8988T (cell line): ENCODE measurements at regions not wholly inside any gene's neighbourhood (a gene's known extent, or its start where the extent isn't known, plus 50 kb on each side); places are given as distances from the start of the nearest gene placed in this dataset.
"Not testable (repeated sequence)": the region's sequence is repeated elsewhere in the genome, so short reads cannot be mapped to it uniquely, and the experiment has no call there.

Experiments used
- DNase-seq: peaks from one replicate; pipeline ENCODE4 v3.0.0; 2011

GRCh38 chr2:8110716-8111115 lies 571.1 kb upstream of the ID2 start:
- no peak for DNase-seq

- DNase-seq: no peak
These were observed 570.7 kb upstream of the ID2 start for GRCh38 chr2:8111193-8111592.

- DNase-seq: no peak
These were observed 566.4 kb upstream of the ID2 start for GRCh38 chr2:8115456-8115855.

GRCh38 chr2:8115966-8116365 lies 565.9 kb upstream of the ID2 start:
- DNase-seq: no peak

- no peak for DNase-seq
These were observed 565.2 kb upstream of the ID2 start for GRCh38 chr2:8116661-8117060.

- no peak for DNase-seq
These were observed 562.7 kb upstream of the ID2 start for GRCh38 chr2:8118940-8119781.

- DNase-seq: no peak
These were observed 561.9 kb upstream of the ID2 start for GRCh38 chr2:8119782-8120505.

GRCh38 chr2:8120506-8120860 lies 561.4 kb upstream of the ID2 start:
- DNase-seq: no peak

- DNase-seq: no peak
These were observed 560.6 kb upstream of the ID2 start for GRCh38 chr2:8121022-8121825.

GRCh38 chr2:8121826-8122513 lies 559.9 kb upstream of the ID2 start:
- DNase-seq: no peak

GRCh38 chr2:8122520-8122919 lies 559.3 kb upstream of the ID2 start:
- DNase-seq: no peak

GRCh38 chr2:8123464-8123863 lies 558.4 kb upstream of the ID2 start:
- no peak for DNase-seq

GRCh38 chr2:8125741-8126711 lies 555.8 kb upstream of the ID2 start:
- DNase-seq: no peak

GRCh38 chr2:8126783-8127182 lies 555.1 kb upstream of the ID2 start:
- no peak for DNase-seq

GRCh38 chr2:8131423-8131822 lies 550.4 kb upstream of the ID2 start:
- DNase-seq: not testable (repeated sequence)

- no peak for DNase-seq
These were observed 549.5 kb upstream of the ID2 start for GRCh38 chr2:8132351-8132831.

- DNase-seq: no peak
These were observed 549.0 kb upstream of the ID2 start for GRCh38 chr2:8132879-8133278.

- DNase-seq: no peak
These were observed 548.5 kb upstream of the ID2 start for GRCh38 chr2:8133363-8133762.

- DNase-seq: no peak
These were observed 547.9 kb upstream of the ID2 start for GRCh38 chr2:8133913-8134472.

- DNase-seq: no peak
These were observed 547.4 kb upstream of the ID2 start for GRCh38 chr2:8134473-8134932.
